ENCODE measurements at regions not wholly inside any gene's neighbourhood (a gene's known extent, or its start where the extent isn't known, plus 50 kb on each side); places are given as distances from the start of the nearest gene placed in this dataset.

GRCh38 chr12:97386133-97386581, 76.4 kb upstream of the RMST start:
- TF ChIP-seq EZH2 (IDR thresholded peaks at IDR 0.05; ENCODE audit: borderline replicate concordance, low read length): no peak
- TF ChIP-seq, protein P1, sequence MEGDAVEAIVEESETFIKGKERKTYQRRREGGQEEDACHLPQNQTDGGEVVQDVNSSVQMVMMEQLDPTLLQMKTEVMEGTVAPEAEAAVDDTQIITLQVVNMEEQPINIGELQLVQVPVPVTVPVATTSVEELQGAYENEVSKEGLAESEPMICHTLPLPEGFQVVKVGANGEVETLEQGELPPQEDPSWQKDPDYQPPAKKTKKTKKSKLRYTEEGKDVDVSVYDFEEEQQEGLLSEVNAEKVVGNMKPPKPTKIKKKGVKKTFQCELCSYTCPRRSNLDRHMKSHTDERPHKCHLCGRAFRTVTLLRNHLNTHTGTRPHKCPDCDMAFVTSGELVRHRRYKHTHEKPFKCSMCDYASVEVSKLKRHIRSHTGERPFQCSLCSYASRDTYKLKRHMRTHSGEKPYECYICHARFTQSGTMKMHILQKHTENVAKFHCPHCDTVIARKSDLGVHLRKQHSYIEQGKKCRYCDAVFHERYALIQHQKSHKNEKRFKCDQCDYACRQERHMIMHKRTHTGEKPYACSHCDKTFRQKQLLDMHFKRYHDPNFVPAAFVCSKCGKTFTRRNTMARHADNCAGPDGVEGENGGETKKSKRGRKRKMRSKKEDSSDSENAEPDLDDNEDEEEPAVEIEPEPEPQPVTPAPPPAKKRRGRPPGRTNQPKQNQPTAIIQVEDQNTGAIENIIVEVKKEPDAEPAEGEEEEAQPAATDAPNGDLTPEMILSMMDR (IDR thresholded peaks at IDR 0.05; ENCODE audit: low read length): no peak
